Thyroid gland (tissue), 4 donors: ENCODE measurements at regions not wholly inside any gene's neighbourhood (a gene's known extent, or its start where the extent isn't known, plus 50 kb on each side); places are given as distances from the start of the nearest gene placed in this dataset.

ENCODE experiments used
- DNase-seq, 2 donors: peaks; one replicate each; pipeline ENCODE4 v3.0.0-alpha.2; 2019
- H3K27ac ChIP-seq, 3 donors: fragments of 200-600 bp; sonication (generic); 1 replicate in 2 of 3; 2 replicates in 1 of 3; pipeline ENCODE4 v1.5.1; 2016 to 2019; ENCODE audit warnings: mild to moderate bottlenecking in 1 of 3, moderate library complexity in 1 of 3
- H3K27me3 ChIP-seq: fragments of 200-600 bp; sonication (generic); one replicate; pipeline ENCODE4 v1.5.1; 2019
- H3K36me3 ChIP-seq, 2 donors: fragments of 200-600 bp; sonication (generic); one replicate each; pipeline ENCODE4 v1.5.1; 2016 to 2019
- H3K4me1 ChIP-seq, 2 donors: fragments of 200-600 bp; sonication (generic); one replicate each; pipeline ENCODE4 v1.5.1; 2017 to 2019
- H3K4me3 ChIP-seq, 3 donors: fragments of 200-600 bp; sonication (generic); replicated peaks in 1 of 3; 1 replicate in 2 of 3; 2 replicates in 1 of 3; pipeline ENCODE4 v1.5.1; 2016; ENCODE audit warnings: mild to moderate bottlenecking in 1 of 3
- H3K9me3 ChIP-seq: fragments of 200-600 bp; sonication (generic); one replicate; pipeline ENCODE4 v1.5.1; 2017
- POLR2A ChIP-seq, 2 donors: fragments of 450-650 bp; IDR thresholded peaks; one replicate each; pipeline ENCODE4 v1.6.1; 2017; ENCODE audit warnings: antibody characterized with exemption in 2 of 2, mild to moderate bottlenecking in 2 of 2, moderate library complexity in 1 of 2
- WGBS, 2 donors: methylation state at CpG; one replicate each; pipeline ENCODE4 v1.1.5; 2017; 5-methylcytosine and 5-hydroxymethylcytosine counted together
- intact Hi-C: fragments of 100-400 bp; cut with DNase I; formaldehyde crosslinking; loops from one replicate; pipeline ENCODE4 v1.15.1; 2023
- TF ChIP-seq, protein P1 (sequence below), 6 experiments: fragments of 200-600 bp in 3 of 6; fragments of 450-650 bp in 3 of 6; sonication (generic) in 3 of 6; IDR thresholded peaks; one replicate each; pipeline ENCODE4 v1.5.1; 2016 to 2019; ENCODE audit warnings: antibody characterized with exemption in 6 of 6, mild to moderate bottlenecking in 2 of 6, inconsistent platforms in 1 of 6, moderate library complexity in 1 of 6

DNA sequence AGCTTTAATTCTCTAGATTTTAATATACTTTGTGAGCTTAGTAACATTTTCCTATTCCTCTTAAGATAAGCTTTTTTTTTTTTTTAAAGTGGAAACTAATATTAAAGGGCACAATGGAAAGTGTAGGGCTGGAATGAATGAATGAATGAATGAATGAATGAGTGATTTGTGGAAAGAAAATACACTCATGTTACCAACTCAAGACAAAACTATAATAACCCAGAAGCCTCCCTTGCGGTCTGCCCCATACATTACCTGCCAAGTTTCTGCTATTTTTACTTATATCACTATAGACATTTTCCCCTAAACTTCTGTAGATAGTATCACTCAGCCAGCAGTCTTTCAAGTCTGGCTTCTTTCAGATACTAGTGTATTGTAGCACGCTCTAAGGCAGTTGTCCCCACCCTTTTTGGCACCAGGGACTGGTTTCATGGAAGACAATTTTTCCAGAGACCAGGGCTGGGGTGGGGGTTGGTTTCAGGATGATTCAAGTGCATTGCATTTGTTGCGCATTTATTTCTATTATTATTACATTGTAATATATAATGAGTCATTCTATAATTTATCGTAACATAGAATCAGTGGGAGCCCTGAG is 932.2 kb downstream of the TBC1D22A start:
- DNase-seq, result no peak
- Histone ChIP-seq H3K27me3 (no peaks in the 10 kb centered on the region), H3K36me3 (no peaks in the 10 kb centered on the region), H3K9me3 (no peaks in the 10 kb centered on the region), H3K27ac (no peak overlapping the region), H3K4me3 (no peak overlapping the region), H3K4me1 (no peaks in the 10 kb centered on the region)
- TF ChIP-seq, protein P1, sequence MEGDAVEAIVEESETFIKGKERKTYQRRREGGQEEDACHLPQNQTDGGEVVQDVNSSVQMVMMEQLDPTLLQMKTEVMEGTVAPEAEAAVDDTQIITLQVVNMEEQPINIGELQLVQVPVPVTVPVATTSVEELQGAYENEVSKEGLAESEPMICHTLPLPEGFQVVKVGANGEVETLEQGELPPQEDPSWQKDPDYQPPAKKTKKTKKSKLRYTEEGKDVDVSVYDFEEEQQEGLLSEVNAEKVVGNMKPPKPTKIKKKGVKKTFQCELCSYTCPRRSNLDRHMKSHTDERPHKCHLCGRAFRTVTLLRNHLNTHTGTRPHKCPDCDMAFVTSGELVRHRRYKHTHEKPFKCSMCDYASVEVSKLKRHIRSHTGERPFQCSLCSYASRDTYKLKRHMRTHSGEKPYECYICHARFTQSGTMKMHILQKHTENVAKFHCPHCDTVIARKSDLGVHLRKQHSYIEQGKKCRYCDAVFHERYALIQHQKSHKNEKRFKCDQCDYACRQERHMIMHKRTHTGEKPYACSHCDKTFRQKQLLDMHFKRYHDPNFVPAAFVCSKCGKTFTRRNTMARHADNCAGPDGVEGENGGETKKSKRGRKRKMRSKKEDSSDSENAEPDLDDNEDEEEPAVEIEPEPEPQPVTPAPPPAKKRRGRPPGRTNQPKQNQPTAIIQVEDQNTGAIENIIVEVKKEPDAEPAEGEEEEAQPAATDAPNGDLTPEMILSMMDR (IDR thresholded peaks at IDR 0.05), result no peak
- no peak for TF ChIP-seq POLR2A (IDR thresholded peaks at IDR 0.05)
- intact Hi-C loops, result no loop called here
- 67 to 70% methylated on average over 4 of the region's 4 CpGs for WGBS, 2 donors

DNA sequence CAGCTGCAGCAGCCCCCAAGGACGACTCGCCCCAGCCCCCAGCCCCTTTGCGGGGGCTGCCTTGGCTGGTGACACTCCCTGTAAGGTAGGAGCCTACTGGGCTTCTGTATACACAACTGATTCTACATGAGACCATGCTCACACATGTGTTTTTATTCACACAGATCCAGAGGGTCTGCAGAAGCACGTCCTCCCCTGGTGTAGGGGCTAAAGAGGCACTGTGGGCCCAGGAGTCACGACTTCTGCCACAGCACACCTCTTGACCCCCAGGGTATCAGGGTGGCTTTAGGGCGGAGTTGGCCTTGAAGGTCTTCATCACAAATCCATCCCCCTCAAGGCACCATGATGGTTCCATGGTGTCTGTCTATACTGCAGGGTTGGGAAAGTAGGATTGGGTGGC is 931.2 kb downstream of the TBC1D22A start:
- no peak for DNase-seq
- intact Hi-C loops, result no loop called here
- no peaks in the 10 kb centered on the region for H3K4me1 ChIP-seq
- H3K27ac ChIP-seq, result no peak overlapping the region
- no peaks in the 10 kb centered on the region for H3K9me3 ChIP-seq
- WGBS, 2 donors, result 76% methylated on average over 4 to 6 of the region's 6 CpGs
- no peaks in the 10 kb centered on the region for H3K36me3 ChIP-seq
- no peaks in the 10 kb centered on the region for H3K27me3 ChIP-seq
- no peak overlapping the region for H3K4me3 ChIP-seq
- TF ChIP-seq, protein P1 (IDR thresholded peaks at IDR 0.05), result no peak
- TF ChIP-seq POLR2A (IDR thresholded peaks at IDR 0.05), result no peak

DNA sequence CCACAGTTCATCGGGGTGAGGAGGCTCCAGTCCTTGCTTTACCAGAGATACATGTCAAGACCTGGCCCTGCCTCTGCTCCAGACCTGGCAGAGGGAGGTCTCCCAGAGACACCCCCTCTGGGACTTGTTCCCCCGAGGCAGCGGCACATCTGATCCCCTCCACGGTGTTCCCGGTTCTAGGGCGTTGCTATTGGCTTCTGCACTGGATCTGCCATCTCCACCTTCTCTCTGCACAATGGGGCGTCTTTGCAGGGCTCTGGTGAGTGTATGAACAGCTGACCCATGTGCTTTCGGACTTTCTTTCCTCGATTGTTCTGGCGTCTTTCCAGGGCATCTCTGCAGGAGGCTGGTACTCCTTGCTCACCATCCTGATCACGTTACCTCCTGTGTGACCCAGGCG is 930.4 kb downstream of the TBC1D22A start:
- no peaks in the 10 kb centered on the region for H3K27me3 ChIP-seq
- H3K27ac ChIP-seq, result no peak overlapping the region
- no peak for DNase-seq
- no peak for TF ChIP-seq POLR2A (IDR thresholded peaks at IDR 0.05)
- TF ChIP-seq, protein P1 (IDR thresholded peaks at IDR 0.05), result no peak
- H3K36me3 ChIP-seq, result no peaks in the 10 kb centered on the region
- no peaks in the 10 kb centered on the region for H3K4me1 ChIP-seq
- 78 to 81% methylated on average over 12 of the region's 12 CpGs for WGBS, 2 donors
- H3K4me3 ChIP-seq, result no peak overlapping the region
- H3K9me3 ChIP-seq, result no peaks in the 10 kb centered on the region
- intact Hi-C loops, result no loop called here

- H3K4me3 ChIP-seq, result no peak overlapping the region
- no peaks in the 10 kb centered on the region for H3K9me3 ChIP-seq
- TF ChIP-seq, protein P1 (IDR thresholded peaks at IDR 0.05), result no peak
- no peak for TF ChIP-seq POLR2A (IDR thresholded peaks at IDR 0.05)
- H3K36me3 ChIP-seq, result no peaks in the 10 kb centered on the region
- intact Hi-C loops, result no loop called here
- H3K27ac ChIP-seq, result no peak overlapping the region
- 90 to 92% methylated on average over 10 of the region's 10 CpGs for WGBS, 2 donors
- no peaks in the 10 kb centered on the region for H3K4me1 ChIP-seq
- no peak for DNase-seq
- no peaks in the 10 kb centered on the region for H3K27me3 ChIP-seq
Observed at GRCh38 chr22:47691152-47691895, 928.9 kb downstream of the TBC1D22A start.

DNA sequence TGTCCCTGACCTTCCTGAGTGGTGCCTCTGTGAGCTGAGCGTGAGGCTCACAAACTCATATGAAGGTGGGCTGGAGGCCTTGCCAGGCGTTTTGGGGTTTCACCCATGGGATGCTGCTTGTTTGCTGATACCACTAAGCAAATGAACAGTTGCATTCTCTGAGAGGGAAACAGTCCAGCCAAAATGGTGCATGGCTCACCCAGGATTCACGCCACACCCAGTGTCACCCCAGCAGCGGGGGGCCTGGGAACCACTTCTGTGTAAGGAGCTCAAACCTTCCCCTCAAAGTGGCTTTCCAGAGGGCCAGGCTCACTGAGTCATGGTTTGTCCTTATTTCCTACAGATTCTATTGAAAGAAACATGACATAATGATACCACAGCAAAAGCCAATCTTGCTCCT is 928.1 kb downstream of the TBC1D22A start:
- Histone ChIP-seq H3K9me3 (no peaks in the 10 kb centered on the region), H3K27me3 (no peaks in the 10 kb centered on the region), H3K36me3 (no peaks in the 10 kb centered on the region), H3K4me3 (no peak overlapping the region), H3K27ac (no peak overlapping the region), H3K4me1 (no peaks in the 10 kb centered on the region)
- 74 to 97% methylated on average over 3 to 4 of the region's 4 CpGs for WGBS, 2 donors
- intact Hi-C loops, result no loop called here
- DNase-seq, result no peak
- TF ChIP-seq, protein P1 (IDR thresholded peaks at IDR 0.05), result no peak
- no peak for TF ChIP-seq POLR2A (IDR thresholded peaks at IDR 0.05)
